ENCODE measurements at regions not wholly inside any gene's neighbourhood (a gene's known extent, or its start where the extent isn't known, plus 50 kb on each side); places are given as distances from the start of the nearest gene placed in this dataset.

DNA sequence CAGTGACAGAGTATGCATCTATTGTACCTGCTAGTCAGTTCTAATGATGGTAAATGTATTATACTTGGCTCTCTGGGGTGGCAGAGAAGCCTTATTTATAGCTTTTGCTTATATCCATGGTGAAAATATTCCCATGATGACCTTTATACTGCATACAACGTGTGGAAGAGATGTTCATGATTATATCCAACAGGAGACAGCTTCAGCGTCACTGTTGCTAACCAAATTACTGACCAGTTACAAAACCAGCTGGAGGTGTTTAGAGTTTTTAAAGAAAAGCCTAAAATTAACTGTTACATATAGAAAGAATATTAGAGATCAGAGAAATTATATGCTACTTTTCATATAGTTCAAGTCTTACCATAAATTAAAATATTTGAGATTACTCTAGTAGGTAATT is 280.8 kb downstream of the ETV1 start:
- TF ChIP-seq, protein P1, sequence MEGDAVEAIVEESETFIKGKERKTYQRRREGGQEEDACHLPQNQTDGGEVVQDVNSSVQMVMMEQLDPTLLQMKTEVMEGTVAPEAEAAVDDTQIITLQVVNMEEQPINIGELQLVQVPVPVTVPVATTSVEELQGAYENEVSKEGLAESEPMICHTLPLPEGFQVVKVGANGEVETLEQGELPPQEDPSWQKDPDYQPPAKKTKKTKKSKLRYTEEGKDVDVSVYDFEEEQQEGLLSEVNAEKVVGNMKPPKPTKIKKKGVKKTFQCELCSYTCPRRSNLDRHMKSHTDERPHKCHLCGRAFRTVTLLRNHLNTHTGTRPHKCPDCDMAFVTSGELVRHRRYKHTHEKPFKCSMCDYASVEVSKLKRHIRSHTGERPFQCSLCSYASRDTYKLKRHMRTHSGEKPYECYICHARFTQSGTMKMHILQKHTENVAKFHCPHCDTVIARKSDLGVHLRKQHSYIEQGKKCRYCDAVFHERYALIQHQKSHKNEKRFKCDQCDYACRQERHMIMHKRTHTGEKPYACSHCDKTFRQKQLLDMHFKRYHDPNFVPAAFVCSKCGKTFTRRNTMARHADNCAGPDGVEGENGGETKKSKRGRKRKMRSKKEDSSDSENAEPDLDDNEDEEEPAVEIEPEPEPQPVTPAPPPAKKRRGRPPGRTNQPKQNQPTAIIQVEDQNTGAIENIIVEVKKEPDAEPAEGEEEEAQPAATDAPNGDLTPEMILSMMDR (IDR thresholded peaks at IDR 0.05; ENCODE audit: insufficient read depth, low read length, poor library complexity, severe bottlenecking) = no peak
- TF ChIP-seq EZH2phosphoT487 (conservative IDR thresholded peaks at IDR 0.05; ENCODE audit: low read length) = no peak

All from SU-DHL-6 (cell line).